Upper lobe of left lung (tissue), 4 donors: ENCODE measurements at regions not wholly inside any gene's neighbourhood (a gene's known extent, or its start where the extent isn't known, plus 50 kb on each side); places are given as distances from the start of the nearest gene placed in this dataset.

Source experiments
- EP300 ChIP-seq, 4 donors: sonication (generic); formaldehyde crosslinking; IDR thresholded peaks; one replicate each; pipeline ENCODE4 v1.5.1; 2017; ENCODE audit warnings: antibody characterized with exemption in 4 of 4, control low read depth in 2 of 4
- POLR2A ChIP-seq, 4 donors: fragments of 450-650 bp; IDR thresholded peaks; one replicate each; pipeline ENCODE4 v1.5.1; 2016 to 2017; ENCODE audit warnings: antibody characterized with exemption in 4 of 4, mild to moderate bottlenecking in 2 of 4
- POLR2AphosphoS5 ChIP-seq, 2 donors: sonication (generic); formaldehyde crosslinking; IDR thresholded peaks; one replicate each; pipeline ENCODE4 v1.5.1; 2017; ENCODE audit warnings: antibody characterized with exemption in 2 of 2
- TF ChIP-seq, protein P1 (sequence below), 6 experiments: fragments of 450-650 bp in 4 of 6; fragments of 200-600 bp in 2 of 6; sonication (generic) in 2 of 6; IDR thresholded peaks; one replicate each; pipeline ENCODE4 v1.5.1; 2016 to 2019; ENCODE audit warnings: antibody characterized with exemption in 6 of 6

DNA sequence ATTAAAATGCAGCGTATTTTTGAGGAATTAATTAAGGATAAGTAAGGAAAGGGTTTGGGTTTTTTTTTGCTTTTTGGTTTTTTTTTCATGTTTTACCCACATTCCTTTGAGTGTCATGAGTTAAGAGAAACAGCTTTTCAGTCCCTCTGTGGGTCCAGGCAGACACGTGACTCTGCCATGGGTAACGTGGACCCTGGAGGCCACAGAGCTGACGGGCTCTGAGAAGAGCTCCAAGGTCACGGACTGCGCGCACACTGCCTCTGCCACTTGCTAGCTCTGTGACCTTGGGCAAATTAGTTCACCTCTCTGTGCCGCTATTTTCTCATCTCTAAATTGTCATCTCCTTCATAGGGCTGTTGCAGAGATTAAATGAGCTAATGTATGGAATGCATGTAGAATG is 588.2 kb upstream of the CDH11 start:
- TF ChIP-seq, protein P1, sequence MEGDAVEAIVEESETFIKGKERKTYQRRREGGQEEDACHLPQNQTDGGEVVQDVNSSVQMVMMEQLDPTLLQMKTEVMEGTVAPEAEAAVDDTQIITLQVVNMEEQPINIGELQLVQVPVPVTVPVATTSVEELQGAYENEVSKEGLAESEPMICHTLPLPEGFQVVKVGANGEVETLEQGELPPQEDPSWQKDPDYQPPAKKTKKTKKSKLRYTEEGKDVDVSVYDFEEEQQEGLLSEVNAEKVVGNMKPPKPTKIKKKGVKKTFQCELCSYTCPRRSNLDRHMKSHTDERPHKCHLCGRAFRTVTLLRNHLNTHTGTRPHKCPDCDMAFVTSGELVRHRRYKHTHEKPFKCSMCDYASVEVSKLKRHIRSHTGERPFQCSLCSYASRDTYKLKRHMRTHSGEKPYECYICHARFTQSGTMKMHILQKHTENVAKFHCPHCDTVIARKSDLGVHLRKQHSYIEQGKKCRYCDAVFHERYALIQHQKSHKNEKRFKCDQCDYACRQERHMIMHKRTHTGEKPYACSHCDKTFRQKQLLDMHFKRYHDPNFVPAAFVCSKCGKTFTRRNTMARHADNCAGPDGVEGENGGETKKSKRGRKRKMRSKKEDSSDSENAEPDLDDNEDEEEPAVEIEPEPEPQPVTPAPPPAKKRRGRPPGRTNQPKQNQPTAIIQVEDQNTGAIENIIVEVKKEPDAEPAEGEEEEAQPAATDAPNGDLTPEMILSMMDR (IDR thresholded peaks at IDR 0.05): no peak
- TF ChIP-seq POLR2AphosphoS5 (IDR thresholded peaks at IDR 0.05): no peak
- TF ChIP-seq EP300 (IDR thresholded peaks at IDR 0.05): no peak
- no peak for TF ChIP-seq POLR2A (IDR thresholded peaks at IDR 0.05)
